GM18517 (cell line): ENCODE measurements at regions not wholly inside any gene's neighbourhood (a gene's known extent, or its start where the extent isn't known, plus 50 kb on each side); places are given as distances from the start of the nearest gene placed in this dataset.

Source experiments
- ATAC-seq: cut with Tn5 transposase; IDR thresholded peaks from one replicate; pipeline ENCODE4 v1.9.1; 2021; ENCODE audit warnings: mild to moderate bottlenecking, moderate library complexity; ENCODE audit not compliant: unreplicated experiment

GRCh38 chr6:113574147-113574546 lies 283.0 kb upstream of the MARCKS start:
- no peak for ATAC-seq

DNA sequence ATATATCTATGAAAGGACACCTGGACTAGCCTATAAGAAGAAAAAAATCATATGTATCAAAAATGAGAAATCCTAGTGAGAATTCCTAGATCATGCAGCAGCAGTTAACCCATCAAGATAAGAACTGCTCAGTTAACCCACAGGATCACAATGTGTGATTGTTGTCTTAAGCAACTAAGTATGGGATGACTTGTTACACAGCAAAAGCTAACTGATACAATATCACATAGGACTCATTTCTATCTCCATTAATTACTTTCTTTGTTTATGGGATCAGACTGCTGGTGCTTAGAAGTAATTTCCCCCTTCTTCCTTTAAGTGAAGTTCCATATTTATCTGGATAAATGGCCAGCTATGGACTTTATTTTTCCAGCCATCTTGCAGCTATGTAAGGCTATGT lies 280.8 kb upstream of the MARCKS start:
- no peak for ATAC-seq

- ATAC-seq: no peak
Observed at GRCh38 chr6:113578691-113579090, 278.5 kb upstream of the MARCKS start.

GRCh38 chr6:113584767-113585166 lies 272.4 kb upstream of the MARCKS start:
- no peak for ATAC-seq

GRCh38 chr6:113585246-113585645 lies 271.9 kb upstream of the MARCKS start:
- ATAC-seq: no peak

DNA sequence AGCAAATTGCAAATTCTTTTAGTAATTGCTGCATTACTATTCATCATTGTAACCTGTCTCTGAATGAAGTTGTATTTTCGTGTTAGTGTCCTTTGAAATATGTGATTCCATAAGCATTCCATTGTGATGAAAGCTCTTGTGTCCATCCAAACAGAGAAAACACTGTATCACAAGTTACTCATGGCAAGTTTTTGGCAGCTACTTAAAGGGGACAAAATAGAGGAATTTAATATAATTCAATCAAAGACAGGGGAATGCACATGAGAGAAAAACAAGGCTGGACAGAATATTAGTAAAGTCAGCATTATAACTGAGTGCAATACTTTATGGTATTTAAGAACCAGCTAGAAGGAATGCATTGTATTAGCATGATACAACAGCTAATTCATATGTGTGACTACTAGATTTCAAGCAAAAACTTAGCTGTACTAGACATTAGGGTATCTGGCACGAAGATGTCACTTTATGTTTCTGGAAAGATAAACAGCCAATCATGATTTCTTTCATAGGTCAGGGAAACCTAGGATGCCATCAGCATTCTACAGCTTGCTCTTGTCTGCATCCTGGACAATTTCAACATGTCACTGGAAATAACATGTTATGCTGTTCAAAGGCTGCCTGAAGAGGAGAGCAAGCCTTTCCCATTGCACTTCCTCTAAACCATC lies 270.6 kb upstream of the MARCKS start:
- no peak for ATAC-seq

DNA sequence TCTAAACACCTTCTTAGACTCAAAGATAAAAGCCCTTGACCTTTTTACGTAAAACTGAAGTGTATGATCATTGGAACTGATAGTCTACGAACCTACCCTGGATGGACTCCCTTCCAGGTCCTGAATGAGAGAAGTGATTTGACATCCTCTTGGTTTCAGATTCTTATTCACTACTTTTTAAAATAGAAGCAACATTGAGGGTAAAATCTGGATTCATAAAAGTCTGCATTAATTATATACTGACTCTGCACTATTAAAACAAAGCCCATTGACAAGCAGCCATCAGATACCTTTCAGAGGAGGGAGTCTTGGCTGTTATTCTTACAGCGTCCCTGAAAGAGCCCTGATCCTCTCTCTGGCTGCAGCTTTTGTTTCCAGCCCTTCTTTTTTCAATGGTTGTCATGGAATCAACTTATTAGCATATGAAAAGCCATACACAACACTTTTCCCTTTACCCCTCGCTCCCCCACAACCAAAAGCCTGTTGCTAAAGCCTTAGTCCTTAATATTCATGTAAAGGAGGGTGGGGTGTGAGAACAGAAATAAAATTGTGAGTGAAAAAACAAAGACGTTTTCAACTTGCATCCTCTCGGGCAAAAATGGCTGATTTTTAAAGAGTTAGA lies 270.0 kb upstream of the MARCKS start:
- no peak for ATAC-seq

DNA sequence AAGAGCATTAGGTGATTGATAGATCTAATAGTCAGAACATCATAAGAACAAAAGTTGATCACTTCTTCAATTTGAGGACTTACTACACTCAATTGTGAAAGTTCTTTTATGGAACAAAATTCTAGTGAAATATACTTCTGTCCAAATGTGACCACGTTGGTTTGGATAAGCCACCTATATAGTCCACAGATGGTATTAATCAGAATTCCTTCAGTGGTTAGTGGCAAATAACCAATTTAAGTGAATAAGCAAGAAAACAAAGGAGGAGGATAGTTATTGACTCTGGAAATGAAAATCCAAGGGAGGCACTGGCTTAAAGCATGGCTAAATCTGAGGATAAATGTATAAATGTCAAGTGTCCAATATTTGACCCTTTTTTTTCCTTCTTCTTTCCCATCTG lies 268.5 kb upstream of the MARCKS start:
- no peak for ATAC-seq

DNA sequence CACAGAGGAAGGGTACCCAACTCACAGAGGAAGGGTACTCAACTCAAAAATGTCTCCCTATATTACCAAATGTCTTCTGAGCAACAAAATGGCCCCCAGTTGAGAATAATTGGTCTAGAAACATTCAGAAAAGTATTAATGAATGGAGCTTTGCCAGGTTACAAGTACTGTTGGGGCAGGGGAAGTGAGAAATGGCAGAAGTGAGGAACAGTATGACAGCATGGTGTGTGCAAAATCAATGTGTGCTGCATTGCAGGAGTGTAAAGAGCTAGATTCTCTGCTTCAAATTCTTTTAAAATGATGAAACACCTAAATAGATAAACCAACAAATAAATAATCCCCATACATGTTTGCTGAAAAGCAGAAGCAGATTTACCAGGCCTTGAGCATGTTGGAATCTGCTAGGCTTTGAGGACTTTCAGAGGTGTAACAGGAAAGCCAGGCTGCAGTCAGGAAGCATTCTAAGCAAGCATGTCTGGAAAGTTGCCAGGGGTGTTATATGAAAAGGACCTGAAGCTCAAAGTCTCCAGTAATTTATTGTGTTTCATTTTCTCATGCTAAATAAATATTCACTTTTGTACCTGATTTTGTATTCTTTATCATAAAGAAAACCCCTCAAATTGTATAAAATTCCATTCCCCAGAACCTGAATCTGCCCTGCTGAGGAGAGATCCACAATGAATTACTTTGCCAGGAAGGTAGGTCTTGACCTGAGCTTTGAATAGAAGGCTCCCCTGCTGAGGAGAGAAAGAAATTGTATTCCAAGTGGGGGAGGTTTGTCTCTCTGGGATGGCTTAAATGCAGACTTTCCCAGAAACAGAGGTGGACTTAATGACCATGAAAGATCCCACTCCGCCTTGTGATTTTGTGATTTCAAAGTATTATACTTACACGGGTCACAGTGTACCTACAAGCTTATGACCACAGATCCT lies 265.0 kb upstream of the MARCKS start:
- no peak for ATAC-seq

DNA sequence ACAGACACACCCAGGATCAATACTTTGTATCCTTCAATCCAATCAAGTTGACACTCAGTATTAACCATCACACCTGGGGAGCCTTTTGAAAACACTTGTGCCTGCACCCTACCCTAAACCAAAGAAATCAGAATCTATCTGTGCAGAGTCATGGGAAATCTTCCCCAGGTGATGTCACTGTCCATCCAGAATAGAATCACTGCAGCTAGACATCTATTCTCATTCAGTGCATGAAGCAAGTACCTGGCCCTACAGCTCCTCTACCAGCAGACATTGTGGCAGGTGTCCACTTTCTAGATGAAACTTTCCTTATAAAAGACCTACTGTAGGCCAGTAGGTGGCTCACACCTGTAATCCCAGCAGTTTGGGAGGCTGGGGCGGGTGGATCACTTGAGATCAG lies 262.4 kb upstream of the MARCKS start:
- no peak for ATAC-seq

- no peak for ATAC-seq
Observed at GRCh38 chr6:113595911-113596376, 261.2 kb upstream of the MARCKS start.

DNA sequence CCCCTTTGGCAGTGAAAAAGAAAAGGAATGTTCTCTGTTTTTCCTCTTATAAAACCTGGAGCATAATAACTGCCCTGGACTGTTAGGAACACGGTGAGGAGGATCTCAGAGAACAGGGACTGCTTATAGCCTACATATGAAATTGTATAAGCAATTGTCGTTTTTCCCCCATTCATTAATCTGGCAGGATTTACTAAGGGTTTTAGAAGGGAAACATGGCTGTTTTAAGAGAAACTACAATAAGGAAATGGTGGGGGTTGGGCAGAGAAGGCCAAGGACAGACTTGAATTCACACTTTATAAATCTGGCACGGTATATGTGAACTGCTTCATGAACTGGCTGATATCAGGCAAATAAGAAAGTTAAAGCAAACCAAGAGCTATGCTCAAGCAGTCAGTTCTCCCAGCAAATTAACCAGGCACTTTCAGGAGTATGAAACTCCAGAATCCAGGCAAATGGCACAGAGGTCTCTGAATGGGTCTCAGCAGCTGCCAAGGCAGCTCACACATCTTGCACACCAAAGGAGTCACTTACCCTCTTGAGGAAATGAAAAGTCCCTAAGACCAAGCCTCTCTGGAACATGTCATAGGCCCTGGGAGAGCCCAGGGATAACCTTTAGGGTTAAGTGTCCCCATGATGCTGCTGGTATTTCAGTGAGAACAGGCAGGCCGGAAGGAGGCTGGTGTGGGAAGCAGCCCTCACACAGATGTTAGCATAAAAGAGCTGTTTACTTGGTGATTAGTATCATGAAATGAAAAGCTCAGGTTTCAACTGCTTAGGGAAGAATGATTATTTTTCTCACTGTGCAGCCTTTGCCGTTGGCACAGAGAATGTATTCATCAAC lies 260.5 kb upstream of the MARCKS start:
- ATAC-seq: no peak

- peak; percentile 55 for ATAC-seq
Observed at GRCh38 chr6:113597231-113597583, 259.9 kb upstream of the MARCKS start.

GRCh38 chr6:113598786-113599185 lies 258.4 kb upstream of the MARCKS start:
- no peak for ATAC-seq

GRCh38 chr6:113599444-113599843 lies 257.7 kb upstream of the MARCKS start:
- ATAC-seq: no peak

GRCh38 chr6:113600551-113601339 lies 256.4 kb upstream of the MARCKS start:
- no peak for ATAC-seq

DNA sequence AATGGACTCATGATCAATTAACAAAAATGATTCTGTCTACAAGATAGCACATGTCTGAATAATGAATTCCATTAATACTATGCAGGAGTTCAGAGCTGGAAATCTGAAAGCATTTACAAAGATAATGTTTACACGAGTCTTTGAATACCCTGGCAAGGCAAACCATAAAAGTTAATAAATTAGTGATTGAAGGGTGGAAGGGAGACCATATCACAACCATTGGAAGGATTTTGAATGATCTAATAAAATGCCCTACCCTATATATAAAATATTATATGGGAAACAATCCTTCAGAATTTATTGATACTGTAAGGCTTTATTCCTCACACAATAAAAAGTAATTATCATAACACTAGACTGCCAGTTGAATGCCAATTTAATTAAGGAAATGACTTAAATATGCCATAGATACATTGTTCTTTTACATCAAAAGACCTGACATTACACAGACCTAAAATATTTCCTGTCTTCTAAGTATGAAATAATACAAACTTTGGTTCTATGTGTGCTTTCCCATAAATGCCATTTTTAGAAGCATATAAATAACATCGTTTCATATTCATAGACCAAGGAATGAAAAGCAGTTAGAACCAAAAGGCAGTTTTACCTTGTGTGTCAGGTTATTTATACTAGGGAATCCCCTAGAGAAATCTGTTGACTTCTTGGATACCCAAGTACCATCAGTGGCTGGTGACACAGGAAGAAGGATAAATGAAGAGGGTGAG lies 249.2 kb upstream of the MARCKS start:
- no peak for ATAC-seq

- no peak for ATAC-seq
Observed at GRCh38 chr6:113610377-113610988, 246.7 kb upstream of the MARCKS start.

DNA sequence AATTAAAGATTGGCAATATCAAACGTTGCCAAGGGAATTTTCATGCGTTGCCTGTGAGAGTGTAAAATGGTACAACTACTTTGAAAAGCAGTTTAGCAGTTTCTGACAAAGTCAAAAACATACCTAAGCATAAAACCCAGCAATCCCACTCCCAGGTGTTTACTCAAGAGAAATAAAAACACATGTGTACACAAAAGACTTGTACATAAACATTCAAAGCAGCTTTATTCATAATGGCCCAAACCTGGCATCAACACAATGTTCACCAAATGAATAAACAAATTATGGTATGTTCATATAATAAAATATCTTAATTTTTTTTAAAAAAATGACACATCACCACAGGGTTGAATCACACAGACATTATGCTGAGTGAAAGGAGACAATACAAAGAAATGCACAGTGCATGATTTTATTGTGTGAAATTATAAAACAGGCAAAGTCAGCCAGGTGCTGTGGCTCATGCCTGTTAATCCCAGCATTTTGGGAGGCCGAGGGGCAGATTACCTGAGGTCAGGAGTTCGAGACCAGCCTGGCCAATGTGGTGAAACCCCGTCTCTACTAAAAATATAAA lies 240.4 kb upstream of the MARCKS start:
- ATAC-seq: no peak
